ENCODE measurements at regions not wholly inside any gene's neighbourhood (a gene's known extent, or its start where the extent isn't known, plus 50 kb on each side); places are given as distances from the start of the nearest gene placed in this dataset.

- no peak for TF ChIP-seq POLR2A (IDR thresholded peaks at IDR 0.05)
- TF ChIP-seq POLR2AphosphoS5 (IDR thresholded peaks at IDR 0.05) = no peak
These were observed 197.1 kb downstream of the EXOC5 start for GRCh38 chr14:57071639-57072038.

All from suprapubic skin (tissue), 4 donors.